T-helper 2 cell treated with Interferon-gamma antibody and Interleukin-4, amounts not matched to agents 5 μg/mL and 100 μg/mL, for 36 hours (primary cell): ENCODE measurements at regions not wholly inside any gene's neighbourhood (a gene's known extent, or its start where the extent isn't known, plus 50 kb on each side); places are given as distances from the start of the nearest gene placed in this dataset.

Source experiments
- DNase-seq: peaks from one replicate; pipeline ENCODE4 v3.0.0; 2021; ENCODE audit warnings: low spot score
- H3K27ac Mint-ChIP-seq: one replicate; pipeline ENCODE4 v1.8.0; 2021; ENCODE audit warnings: mild to moderate bottlenecking, mixed read lengths
- H3K27me3 Mint-ChIP-seq: one replicate; pipeline ENCODE4 v1.8.0; 2021; ENCODE audit warnings: low read depth, mixed read lengths
- H3K36me3 Mint-ChIP-seq: one replicate; pipeline ENCODE4 v1.8.0; 2021; ENCODE audit warnings: low read depth, mixed read lengths
- H3K4me1 Mint-ChIP-seq: one replicate; pipeline ENCODE4 v1.8.0; 2021; ENCODE audit warnings: low read depth, mixed read lengths
- H3K4me3 Mint-ChIP-seq: one replicate; pipeline ENCODE4 v1.8.0; 2022; ENCODE audit warnings: mild to moderate bottlenecking, moderate library complexity, mixed read lengths
- H3K9me3 Mint-ChIP-seq: one replicate; pipeline ENCODE4 v1.8.0; 2021; ENCODE audit warnings: mixed read lengths

DNA sequence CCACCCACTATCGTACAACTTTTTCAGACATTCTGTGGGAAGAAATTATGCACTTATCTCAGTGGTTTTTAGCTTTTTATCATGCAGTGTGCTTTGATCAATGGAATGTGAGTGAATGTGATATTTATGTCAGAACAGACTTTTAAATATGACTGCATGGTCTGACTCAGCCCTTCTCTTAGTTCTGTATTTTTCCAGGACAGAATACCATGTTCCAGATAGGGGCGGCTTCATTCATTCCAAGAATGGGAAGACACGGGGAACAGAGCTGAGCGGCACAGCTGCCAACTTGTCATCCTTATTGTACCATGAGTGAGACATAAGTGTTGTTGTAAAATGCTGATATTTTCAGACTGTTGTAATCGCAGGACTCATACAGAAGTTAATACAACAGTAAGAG, 214.6 kb upstream of the NCAM2 start:
- Mint-ChIP-seq H3K27me3 (no peaks in the 10 kb centered on the region), H3K4me3 (no peak overlapping the region), H3K36me3 (no peaks in the 10 kb centered on the region), H3K27ac (no peak overlapping the region), H3K9me3 (peaks cover 50% of the 10 kb centered on the region), H3K4me1 (no peaks in the 10 kb centered on the region)
- DNase-seq, result no peak

DNA sequence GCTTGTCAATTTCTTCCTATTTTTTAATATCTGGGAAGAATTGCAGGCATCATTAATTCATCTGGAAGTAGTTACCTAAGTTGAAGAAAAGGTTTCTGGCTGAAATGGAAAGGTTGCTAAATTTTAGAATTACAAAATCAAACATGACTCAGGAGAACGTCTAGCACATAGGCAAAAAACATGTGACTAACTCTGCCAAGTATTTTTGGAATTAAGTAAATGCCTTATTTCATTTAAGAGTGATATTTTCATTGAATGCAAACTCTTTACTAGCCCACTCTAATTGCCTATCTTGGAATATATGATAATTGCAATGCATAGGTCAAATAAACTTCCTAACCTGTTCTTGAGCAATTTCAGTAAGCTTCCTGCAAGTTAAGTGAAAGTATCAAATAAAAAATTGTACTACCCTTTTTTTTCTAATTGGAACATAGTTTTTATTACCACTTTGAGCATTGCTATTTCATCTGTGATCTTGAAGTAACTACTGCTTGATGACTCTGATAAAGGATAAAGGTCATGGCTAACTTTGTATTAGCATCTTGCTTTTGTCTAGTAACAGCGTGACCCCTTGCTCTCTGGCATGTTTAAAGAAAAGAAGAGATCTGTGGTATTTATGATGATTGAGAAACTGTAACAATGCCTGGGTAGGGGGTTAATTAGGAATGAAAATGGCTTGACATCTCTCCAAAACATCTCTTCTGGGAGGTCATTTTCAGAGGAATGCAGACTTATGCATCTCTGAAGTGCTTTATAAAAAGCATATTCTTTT, 208.3 kb upstream of the NCAM2 start:
- Mint-ChIP-seq H3K4me3 (no peak overlapping the region), H3K36me3 (no peaks in the 10 kb centered on the region), H3K4me1 (no peaks in the 10 kb centered on the region), H3K27me3 (no peaks in the 10 kb centered on the region), H3K9me3 (peaks cover 52% of the 10 kb centered on the region), H3K27ac (no peak overlapping the region)
- no peak for DNase-seq

DNA sequence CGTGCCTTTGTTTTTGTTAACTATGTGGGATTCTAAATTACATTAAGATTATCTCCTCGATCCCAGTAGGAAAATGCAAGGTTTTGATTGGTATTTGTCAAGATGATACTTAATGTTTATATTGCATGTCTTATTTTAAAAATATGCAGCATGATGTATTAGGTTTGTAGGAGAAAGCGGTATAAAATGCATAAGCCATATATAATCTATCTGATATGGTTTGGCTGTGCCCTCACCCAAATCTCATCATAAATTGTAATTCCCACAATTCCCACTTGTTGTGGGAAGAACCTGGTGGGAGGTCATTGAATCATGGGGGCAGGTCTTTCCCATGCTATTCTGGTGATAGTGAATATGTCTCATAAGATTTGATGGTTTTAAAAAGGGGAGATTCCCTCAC, 198.1 kb upstream of the NCAM2 start:
- no peak for DNase-seq
- Mint-ChIP-seq H3K9me3 (peaks cover 44% of the 10 kb centered on the region), H3K4me1 (no peaks in the 10 kb centered on the region)

GRCh38 chr21:20802201-20802600, 196.0 kb upstream of the NCAM2 start:
- Mint-ChIP-seq H3K4me1 (no peaks in the 10 kb centered on the region), H3K27ac (no peak overlapping the region), H3K9me3 (peaks cover 42% of the 10 kb centered on the region), H3K36me3 (no peaks in the 10 kb centered on the region), H3K27me3 (no peaks in the 10 kb centered on the region), H3K4me3 (no peak overlapping the region)
- no peak for DNase-seq

More for the DNA sequence above, 198.1 kb upstream of the NCAM2 start:
- no peak overlapping the region for H3K27ac Mint-ChIP-seq
- H3K27me3 Mint-ChIP-seq, result no peaks in the 10 kb centered on the region
- no peaks in the 10 kb centered on the region for H3K36me3 Mint-ChIP-seq
- no peak overlapping the region for H3K4me3 Mint-ChIP-seq

DNA sequence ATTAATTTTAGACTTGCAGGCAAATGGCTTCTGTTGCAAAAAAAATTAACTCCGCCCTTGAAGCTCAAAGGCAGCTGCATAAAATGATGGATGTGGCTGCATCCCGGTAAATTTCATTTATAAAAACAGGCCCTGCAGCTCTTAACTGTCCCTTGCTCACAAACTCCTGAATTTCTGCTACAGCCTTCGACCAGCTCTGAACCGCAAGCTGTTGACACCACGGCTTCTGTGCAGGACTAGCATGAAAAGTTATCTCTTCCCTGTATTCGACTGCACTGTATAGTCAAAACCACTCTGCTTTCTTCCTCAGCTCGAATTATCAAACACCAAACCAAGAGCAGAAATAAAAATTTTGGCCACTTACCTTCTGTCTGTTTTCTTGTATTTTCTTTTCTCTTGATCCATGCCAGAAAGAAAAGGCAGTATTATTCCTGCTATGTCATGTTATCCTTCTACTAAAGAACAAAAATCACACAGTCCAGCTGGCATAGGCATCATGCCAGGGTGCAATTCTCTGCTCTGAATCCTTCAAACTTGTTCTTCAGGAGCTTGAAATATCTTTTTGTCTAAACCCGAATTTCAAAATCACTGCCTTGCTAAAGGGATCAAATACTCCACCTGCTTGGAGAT, 195.5 kb upstream of the NCAM2 start:
- no peak overlapping the region for H3K27ac Mint-ChIP-seq
- H3K36me3 Mint-ChIP-seq, result no peaks in the 10 kb centered on the region
- no peak overlapping the region for H3K4me3 Mint-ChIP-seq
- no peak for DNase-seq
- H3K4me1 Mint-ChIP-seq, result no peaks in the 10 kb centered on the region
- peaks cover 47% of the 10 kb centered on the region for H3K9me3 Mint-ChIP-seq
- no peaks in the 10 kb centered on the region for H3K27me3 Mint-ChIP-seq

GRCh38 chr21:20811702-20812101, 186.5 kb upstream of the NCAM2 start:
- Mint-ChIP-seq H3K27ac (no peak overlapping the region), H3K4me3 (no peak overlapping the region), H3K27me3 (no peaks in the 10 kb centered on the region), H3K36me3 (no peaks in the 10 kb centered on the region), H3K9me3 (peaks cover 52% of the 10 kb centered on the region), H3K4me1 (no peaks in the 10 kb centered on the region)
- DNase-seq, result no peak

DNA sequence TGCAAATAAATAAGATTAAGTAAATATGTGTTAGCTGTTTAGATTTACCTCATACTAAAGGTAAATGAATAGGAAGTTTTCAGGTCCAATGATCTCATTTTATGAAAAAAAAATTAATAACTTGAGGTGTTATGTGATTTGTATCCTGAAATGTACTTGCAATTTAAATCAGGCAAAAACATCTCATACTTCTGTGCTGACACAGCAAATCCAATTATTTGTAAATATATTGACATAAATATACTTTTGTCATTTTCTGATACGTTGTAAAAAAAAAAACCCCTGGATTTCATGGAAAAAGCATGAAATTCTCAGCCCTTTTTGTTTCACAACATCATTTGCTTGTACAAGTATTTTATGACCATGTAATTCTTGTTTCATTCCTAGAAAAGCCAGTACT, 184.1 kb upstream of the NCAM2 start:
- H3K4me1 Mint-ChIP-seq, result no peaks in the 10 kb centered on the region
- no peaks in the 10 kb centered on the region for H3K27me3 Mint-ChIP-seq
- no peak for DNase-seq
- H3K27ac Mint-ChIP-seq, result no peak overlapping the region
- peaks cover 44% of the 10 kb centered on the region for H3K9me3 Mint-ChIP-seq
- no peaks in the 10 kb centered on the region for H3K36me3 Mint-ChIP-seq
- H3K4me3 Mint-ChIP-seq, result no peak overlapping the region

DNA sequence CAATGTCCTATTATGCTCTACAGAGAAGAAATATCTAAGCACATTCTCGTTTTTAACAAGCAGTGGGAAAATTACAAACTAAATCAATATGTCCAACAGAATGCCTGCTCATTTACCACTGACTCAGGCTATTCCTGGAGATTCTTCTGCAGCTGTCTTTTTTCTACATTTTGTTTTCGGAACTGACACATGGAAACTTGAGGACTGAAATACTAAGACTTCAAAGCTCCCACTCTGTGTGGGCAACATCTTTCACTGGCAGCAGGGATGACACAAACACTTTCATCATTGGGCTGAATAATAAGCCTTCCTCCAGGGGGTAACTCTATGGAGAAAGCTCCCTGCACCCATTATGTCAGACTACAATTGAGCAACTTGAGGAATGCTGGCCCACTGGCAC, 175.5 kb upstream of the NCAM2 start:
- no peaks in the 10 kb centered on the region for H3K36me3 Mint-ChIP-seq
- H3K4me3 Mint-ChIP-seq, result no peak overlapping the region
- peaks cover 38% of the 10 kb centered on the region for H3K9me3 Mint-ChIP-seq
- no peak overlapping the region for H3K27ac Mint-ChIP-seq
- H3K4me1 Mint-ChIP-seq, result no peaks in the 10 kb centered on the region
- no peaks in the 10 kb centered on the region for H3K27me3 Mint-ChIP-seq
- DNase-seq, result no peak

- Mint-ChIP-seq H3K4me3 (no peak overlapping the region), H3K27ac (no peak overlapping the region), H3K9me3 (peaks cover 23% of the 10 kb centered on the region), H3K36me3 (no peaks in the 10 kb centered on the region), H3K27me3 (no peaks in the 10 kb centered on the region), H3K4me1 (no peaks in the 10 kb centered on the region)
- no peak for DNase-seq
Measured at GRCh38 chr21:20852866-20853265, 145.3 kb upstream of the NCAM2 start.

DNA sequence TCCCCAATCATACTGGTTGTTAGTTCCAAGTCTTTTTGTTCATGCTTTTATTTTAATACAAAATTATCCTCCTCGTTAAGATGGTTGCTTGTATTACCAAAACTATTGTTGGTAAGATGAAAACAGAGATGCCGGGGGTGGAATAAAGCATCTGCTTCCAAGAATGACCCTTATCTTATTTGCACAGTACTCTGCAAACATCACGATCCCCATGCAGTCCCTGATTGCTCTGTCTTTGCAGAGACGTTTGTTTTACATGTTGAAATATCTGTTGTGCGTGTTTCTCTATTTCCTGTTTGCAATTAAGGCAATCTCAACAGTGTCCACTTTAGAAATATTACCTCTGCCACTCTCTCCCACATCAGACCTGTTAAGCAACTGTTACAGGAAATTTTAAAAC, 141.3 kb upstream of the NCAM2 start:
- peaks cover 42% of the 10 kb centered on the region for H3K9me3 Mint-ChIP-seq
- H3K4me1 Mint-ChIP-seq, result no peaks in the 10 kb centered on the region
- no peaks in the 10 kb centered on the region for H3K27me3 Mint-ChIP-seq
- H3K36me3 Mint-ChIP-seq, result no peaks in the 10 kb centered on the region
- no peak for DNase-seq
- no peak overlapping the region for H3K4me3 Mint-ChIP-seq
- no peak overlapping the region for H3K27ac Mint-ChIP-seq

GRCh38 chr21:20874202-20874601, 124.0 kb upstream of the NCAM2 start:
- Mint-ChIP-seq H3K36me3 (no peaks in the 10 kb centered on the region), H3K27me3 (no peaks in the 10 kb centered on the region), H3K4me3 (no peak overlapping the region), H3K4me1 (no peaks in the 10 kb centered on the region), H3K9me3 (peaks cover 12% of the 10 kb centered on the region), H3K27ac (no peak overlapping the region)
- DNase-seq, result no peak

- Mint-ChIP-seq H3K36me3 (no peaks in the 10 kb centered on the region), H3K27me3 (no peaks in the 10 kb centered on the region), H3K27ac (no peak overlapping the region), H3K9me3 (peaks cover 8% of the 10 kb centered on the region), H3K4me1 (no peaks in the 10 kb centered on the region), H3K4me3 (no peak overlapping the region)
- DNase-seq, result no peak
Measured at GRCh38 chr21:20875742-20876141, 122.5 kb upstream of the NCAM2 start.

DNA sequence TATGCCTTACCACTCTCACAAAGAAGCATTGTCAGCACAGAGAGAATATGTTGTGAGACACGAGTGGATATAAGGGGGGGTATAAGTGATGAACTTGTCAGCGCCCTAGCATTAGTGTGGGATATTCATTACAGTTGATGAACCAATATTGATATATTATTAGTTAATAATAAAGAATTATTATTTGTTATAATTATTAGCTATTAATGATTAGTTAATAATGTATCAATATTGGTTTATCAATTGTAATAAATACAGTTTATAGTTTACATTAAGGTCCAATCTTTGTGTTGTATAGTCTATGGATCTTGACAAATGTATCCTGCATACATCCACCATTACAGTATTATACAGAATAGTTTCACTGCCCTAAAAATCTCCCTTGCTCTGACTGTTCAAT, 120.2 kb upstream of the NCAM2 start:
- Mint-ChIP-seq H3K27ac (no peak overlapping the region), H3K36me3 (no peaks in the 10 kb centered on the region), H3K9me3 (peaks cover 11% of the 10 kb centered on the region), H3K27me3 (no peaks in the 10 kb centered on the region), H3K4me1 (no peaks in the 10 kb centered on the region), H3K4me3 (no peak overlapping the region)
- no peak for DNase-seq

- no peaks in the 10 kb centered on the region for H3K4me1 Mint-ChIP-seq
- no peak overlapping the region for H3K4me3 Mint-ChIP-seq
- H3K27me3 Mint-ChIP-seq, result no peaks in the 10 kb centered on the region
- H3K9me3 Mint-ChIP-seq, result peaks cover 12% of the 10 kb centered on the region
- no peaks in the 10 kb centered on the region for H3K36me3 Mint-ChIP-seq
- H3K27ac Mint-ChIP-seq, result no peak overlapping the region
- DNase-seq, result no peak
Measured at GRCh38 chr21:20882462-20883407, 115.5 kb upstream of the NCAM2 start.
